NT2/D1 (cell line): ENCODE measurements at regions not wholly inside any gene's neighbourhood (a gene's known extent, or its start where the extent isn't known, plus 50 kb on each side); places are given as distances from the start of the nearest gene placed in this dataset.

Source experiments
- DNase-seq: peaks from one replicate; pipeline ENCODE4 v3.0.0-alpha.2; 2011; ENCODE audit warnings: low read depth, low spot score
- H3K27me3 ChIP-seq: 2 replicates; pipeline ENCODE4 v1.6.0; 2011; ENCODE audit warnings: mild to moderate bottlenecking; ENCODE audit not compliant: insufficient read length, insufficient read depth
- H3K36me3 ChIP-seq: 2 replicates; pipeline ENCODE4 v1.6.1; 2011; ENCODE audit warnings: mild to moderate bottlenecking, low read length, mixed read lengths; ENCODE audit not compliant: insufficient read depth, insufficient read length
- H3K4me1 ChIP-seq: 2 replicates; pipeline ENCODE4 v1.5.1; 2011; ENCODE audit not compliant: insufficient read depth, insufficient read length
- H3K4me3 ChIP-seq: 2 replicates; pipeline ENCODE4 v1.5.1; 2011; ENCODE audit warnings: low read depth; ENCODE audit not compliant: insufficient read length
- H3K9ac ChIP-seq: 2 replicates; pipeline ENCODE4 v1.6.0; 2011; ENCODE audit warnings: low read depth; ENCODE audit not compliant: insufficient read length
- H3K9me3 ChIP-seq: 2 replicates; pipeline ENCODE4 v1.5.1; 2011; ENCODE audit warnings: mild to moderate bottlenecking, low read length; ENCODE audit not compliant: insufficient read depth
- SUZ12 ChIP-seq: IDR thresholded peaks from 2 replicates; pipeline ENCODE4 v1.6.1; 2011; ENCODE audit not compliant: insufficient read length, insufficient read depth; ENCODE audit errors: extremely low read depth
- YY1 ChIP-seq: IDR thresholded peaks from 2 replicates; pipeline ENCODE4 v1.6.1; 2011; ENCODE audit not compliant: insufficient read length, insufficient read depth
- ZNF274 ChIP-seq: IDR thresholded peaks from 2 replicates; pipeline ENCODE4 v1.6.1; 2011; ENCODE audit warnings: mild to moderate bottlenecking, low read depth, low read length

DNA sequence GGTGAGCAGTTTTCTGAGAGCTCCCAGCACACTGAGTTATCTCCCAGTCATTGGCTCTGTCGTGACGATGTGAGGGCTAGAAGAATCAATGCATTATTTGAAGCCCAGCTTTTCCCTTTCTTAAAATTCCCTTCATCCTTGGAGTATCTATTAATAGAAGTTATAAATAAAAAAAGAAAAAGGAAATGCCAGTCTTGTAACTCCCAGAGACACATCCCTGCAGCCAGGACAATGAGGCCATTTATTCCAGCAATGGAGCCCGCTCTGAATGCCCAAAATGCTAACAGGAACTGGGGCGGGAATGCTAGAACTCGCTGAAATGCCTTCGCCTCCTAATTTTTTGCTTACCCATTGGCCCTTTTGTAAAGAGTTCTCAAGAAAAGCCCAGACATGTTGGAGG, 305.8 kb downstream of the TFAP2C start:
- DNase-seq, result no peak
- H3K27me3 ChIP-seq, result no peaks in the 10 kb centered on the region
- no peak overlapping the region for H3K4me3 ChIP-seq
- no peaks in the 10 kb centered on the region for H3K9me3 ChIP-seq
- H3K36me3 ChIP-seq, result no peaks in the 10 kb centered on the region
- H3K4me1 ChIP-seq, result peaks cover 6% of the 10 kb centered on the region
- TF ChIP-seq YY1, result no peak
- TF ChIP-seq ZNF274, result no peak
- TF ChIP-seq SUZ12, result no peak
- no peak overlapping the region for H3K9ac ChIP-seq

DNA sequence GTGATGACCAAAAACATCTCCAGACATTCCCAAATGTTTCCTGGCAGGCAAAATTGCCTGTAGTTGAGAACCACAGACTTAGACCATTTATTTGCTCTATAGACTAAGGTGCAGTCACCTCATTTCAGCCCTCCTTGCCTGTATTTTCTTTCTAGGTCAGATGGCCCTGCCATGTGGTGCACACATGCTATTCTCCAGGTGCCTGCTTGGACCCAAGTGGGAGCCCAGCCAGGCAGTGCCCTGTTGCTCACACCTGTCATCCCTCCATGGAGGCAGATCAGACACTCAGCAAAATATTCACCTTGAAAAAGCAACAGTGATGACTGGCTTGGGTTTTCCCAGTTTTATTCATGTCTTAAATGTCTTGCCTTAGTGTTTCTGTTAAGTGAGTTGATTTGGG, 311.4 kb downstream of the TFAP2C start:
- no peaks in the 10 kb centered on the region for H3K27me3 ChIP-seq
- no peaks in the 10 kb centered on the region for H3K4me1 ChIP-seq
- H3K9ac ChIP-seq, result no peak overlapping the region
- H3K4me3 ChIP-seq, result no peak overlapping the region
- no peaks in the 10 kb centered on the region for H3K9me3 ChIP-seq
- no peaks in the 10 kb centered on the region for H3K36me3 ChIP-seq
- DNase-seq, result no peak
- no peak for TF ChIP-seq SUZ12
- no peak for TF ChIP-seq YY1
- no peak for TF ChIP-seq ZNF274

DNA sequence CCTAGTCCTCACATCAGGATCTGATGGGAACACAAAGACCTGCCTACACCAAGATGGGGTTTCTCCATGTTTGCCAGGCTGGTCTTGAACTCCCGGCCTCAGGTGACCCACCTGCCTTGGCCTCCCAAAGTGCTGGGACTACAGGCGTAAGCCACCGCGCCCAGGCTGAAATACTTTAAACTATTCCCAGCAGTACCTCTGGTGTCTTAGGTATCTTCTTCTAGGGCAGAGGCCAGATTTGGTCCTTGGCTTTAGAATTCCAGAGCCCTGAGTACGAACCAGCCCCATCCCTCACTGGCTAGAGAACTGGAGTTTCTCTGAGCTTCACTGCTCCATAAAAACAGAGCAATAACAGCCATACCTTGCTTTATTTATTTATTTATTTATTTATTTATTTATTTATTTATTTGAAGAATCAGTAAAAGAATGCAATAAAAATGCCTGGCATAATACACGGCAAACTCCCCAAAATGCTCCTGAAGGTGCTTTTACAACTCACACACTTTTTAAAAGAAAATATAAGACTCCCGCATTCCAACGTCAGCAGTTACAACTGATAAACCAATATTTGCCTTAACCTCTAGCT, 312.1 kb downstream of the TFAP2C start:
- TF ChIP-seq YY1 (no peak), ZNF274 (no peak), SUZ12 (no peak)

DNA sequence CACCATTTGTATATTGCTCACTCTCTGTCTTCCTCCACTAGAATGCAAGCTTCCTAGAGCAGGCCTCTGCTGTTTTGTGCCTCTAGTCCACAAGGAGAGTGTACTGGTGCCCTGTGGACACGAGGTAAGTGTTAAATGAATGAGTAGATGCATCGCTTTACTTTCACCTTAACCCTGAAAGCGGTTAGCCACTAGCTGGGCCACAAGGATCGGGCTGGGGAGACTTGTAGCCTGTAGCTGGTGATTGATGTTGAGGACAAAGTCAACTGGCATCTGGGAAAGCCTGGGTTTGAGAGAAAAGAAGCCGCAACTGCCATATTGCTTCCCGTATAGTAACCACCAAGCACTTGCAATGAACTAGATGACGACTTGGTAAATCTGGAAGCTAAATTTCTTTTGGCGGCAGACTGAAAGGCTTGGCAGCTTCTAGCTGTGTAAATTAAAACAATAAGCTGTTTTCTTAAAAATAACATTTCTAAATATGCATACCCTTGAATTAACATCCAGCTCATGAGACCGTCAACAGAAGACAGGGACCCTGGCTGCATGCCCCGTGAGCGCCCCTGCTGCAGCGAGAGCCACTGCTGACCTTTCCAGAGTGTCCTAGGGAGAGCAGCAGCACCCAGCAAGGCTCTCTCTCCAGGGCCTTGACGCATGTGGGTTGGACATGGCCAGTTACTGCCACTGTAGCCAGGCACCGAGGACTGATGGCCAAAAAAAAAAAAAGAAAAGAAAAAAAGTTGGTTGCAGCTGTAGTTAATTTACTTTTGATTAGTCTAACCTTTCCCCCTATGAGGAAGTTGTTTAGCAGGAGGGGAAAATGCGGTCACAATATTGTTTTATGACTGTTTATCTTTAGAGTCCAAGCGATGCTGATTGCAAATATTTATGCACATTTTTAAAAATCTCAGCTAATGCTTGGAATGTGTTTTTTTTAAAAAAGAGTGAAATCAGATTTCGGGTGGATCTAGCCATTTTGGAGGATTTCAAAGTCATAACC, 315.1 kb downstream of the TFAP2C start:
- no peak overlapping the region for H3K4me3 ChIP-seq
- H3K4me1 ChIP-seq, result no peaks in the 10 kb centered on the region
- H3K9me3 ChIP-seq, result peaks cover 2% of the 10 kb centered on the region; the same call in 1 of the 2 replicates
- no peak for DNase-seq
- TF ChIP-seq YY1 (no peak), ZNF274 (no peak), SUZ12 (no peak)
- no peak overlapping the region for H3K9ac ChIP-seq
- H3K27me3 ChIP-seq, result peaks cover 2% of the 10 kb centered on the region
- H3K36me3 ChIP-seq, result no peaks in the 10 kb centered on the region

More for the DNA sequence above, 312.1 kb downstream of the TFAP2C start:
- Histone ChIP-seq H3K9me3 (no peaks in the 10 kb centered on the region), H3K9ac (no peak overlapping the region), H3K4me1 (no peaks in the 10 kb centered on the region), H3K36me3 (no peaks in the 10 kb centered on the region), H3K27me3 (no peaks in the 10 kb centered on the region), H3K4me3 (no peak overlapping the region)
- no peak for DNase-seq

DNA sequence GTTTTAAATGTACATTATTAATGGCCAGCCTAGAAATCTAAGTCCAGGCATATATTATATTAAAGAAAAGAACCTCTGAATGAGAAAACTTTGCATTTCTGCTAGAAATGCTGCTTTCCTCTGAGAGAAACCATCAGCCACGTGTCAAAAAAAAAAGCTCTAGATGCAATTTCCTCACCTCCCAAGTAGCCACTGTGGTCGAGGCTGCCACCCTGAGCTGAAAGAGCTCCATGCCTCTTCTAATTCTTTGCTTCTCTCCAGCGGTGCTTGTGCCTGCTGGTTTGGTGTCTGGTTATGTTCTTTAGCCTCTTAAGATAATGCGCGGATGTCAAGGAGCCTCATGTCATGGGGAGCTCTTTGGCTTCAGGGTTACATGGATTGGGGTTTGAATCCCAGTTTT, 316.0 kb downstream of the TFAP2C start:
- Histone ChIP-seq H3K27me3 (peaks cover 2% of the 10 kb centered on the region), H3K9ac (no peak overlapping the region), H3K4me3 (no peak overlapping the region), H3K36me3 (no peaks in the 10 kb centered on the region), H3K9me3 (peaks cover 4% of the 10 kb centered on the region; the same call in 1 of the 2 replicates), H3K4me1 (no peaks in the 10 kb centered on the region)
- no peak for DNase-seq
- no peak for TF ChIP-seq ZNF274
- TF ChIP-seq SUZ12, result no peak
- TF ChIP-seq YY1, result no peak

DNA sequence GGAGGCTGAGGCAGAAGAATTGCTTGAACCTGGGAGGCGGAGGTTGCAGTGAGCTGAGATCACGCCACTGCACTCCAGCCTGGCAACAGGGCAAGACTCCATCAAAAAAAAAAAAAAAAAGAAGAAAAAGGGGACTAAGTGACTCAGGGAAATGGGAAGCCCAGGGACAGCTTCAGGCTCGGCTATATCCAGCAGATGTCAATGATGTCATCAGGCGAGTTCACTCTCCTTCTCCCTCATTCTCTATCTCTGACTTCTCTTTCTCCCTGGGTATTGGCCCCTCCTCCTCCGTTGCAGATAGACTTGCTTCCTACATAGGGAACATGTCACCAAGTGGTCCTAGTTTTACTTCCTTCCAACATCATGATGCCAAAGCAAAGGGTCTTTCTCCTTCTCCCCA, 316.8 kb downstream of the TFAP2C start:
- no peak for TF ChIP-seq YY1
- no peak for TF ChIP-seq SUZ12
- no peak for TF ChIP-seq ZNF274
- no peak for DNase-seq

DNA sequence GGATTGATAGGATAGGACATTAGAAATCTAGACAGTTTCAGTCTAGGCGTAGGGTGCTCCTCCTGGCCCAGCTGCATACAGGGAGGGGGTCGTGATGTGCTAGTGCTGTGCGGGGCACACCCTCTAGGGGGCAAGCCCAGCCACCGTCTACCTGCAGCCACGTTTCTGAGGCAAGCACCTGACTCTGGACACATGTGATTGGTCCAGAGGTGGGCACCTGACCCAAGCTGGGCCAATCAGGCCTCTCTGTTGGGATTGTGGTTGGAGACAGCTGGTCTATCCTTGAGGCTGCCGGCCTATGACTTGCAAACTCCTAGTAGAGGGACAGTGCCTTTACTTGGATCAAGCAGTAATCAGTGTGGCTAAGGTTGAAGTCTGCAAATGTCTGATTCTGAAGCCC, 317.1 kb downstream of the BMP7 start:
- H3K4me1 ChIP-seq, result no peaks in the 10 kb centered on the region
- H3K27me3 ChIP-seq, result peaks cover 2% of the 10 kb centered on the region
- H3K4me3 ChIP-seq, result no peak overlapping the region
- H3K36me3 ChIP-seq, result no peaks in the 10 kb centered on the region
- no peak for TF ChIP-seq YY1
- TF ChIP-seq ZNF274, result no peak
- TF ChIP-seq SUZ12, result no peak
- no peak overlapping the region for H3K9ac ChIP-seq
- no peak for DNase-seq
- peaks cover 4% of the 10 kb centered on the region; the same call in 1 of the 2 replicates for H3K9me3 ChIP-seq

More for the DNA sequence above, 316.8 kb downstream of the TFAP2C start:
- H3K36me3 ChIP-seq, result no peaks in the 10 kb centered on the region
- H3K4me3 ChIP-seq, result no peak overlapping the region
- no peaks in the 10 kb centered on the region for H3K4me1 ChIP-seq
- peaks cover 2% of the 10 kb centered on the region for H3K27me3 ChIP-seq
- peaks cover 4% of the 10 kb centered on the region; the same call in 1 of the 2 replicates for H3K9me3 ChIP-seq
- H3K9ac ChIP-seq, result no peak overlapping the region
